ENCODE measurements at regions not wholly inside any gene's neighbourhood (a gene's known extent, or its start where the extent isn't known, plus 50 kb on each side); places are given as distances from the start of the nearest gene placed in this dataset.

DNA sequence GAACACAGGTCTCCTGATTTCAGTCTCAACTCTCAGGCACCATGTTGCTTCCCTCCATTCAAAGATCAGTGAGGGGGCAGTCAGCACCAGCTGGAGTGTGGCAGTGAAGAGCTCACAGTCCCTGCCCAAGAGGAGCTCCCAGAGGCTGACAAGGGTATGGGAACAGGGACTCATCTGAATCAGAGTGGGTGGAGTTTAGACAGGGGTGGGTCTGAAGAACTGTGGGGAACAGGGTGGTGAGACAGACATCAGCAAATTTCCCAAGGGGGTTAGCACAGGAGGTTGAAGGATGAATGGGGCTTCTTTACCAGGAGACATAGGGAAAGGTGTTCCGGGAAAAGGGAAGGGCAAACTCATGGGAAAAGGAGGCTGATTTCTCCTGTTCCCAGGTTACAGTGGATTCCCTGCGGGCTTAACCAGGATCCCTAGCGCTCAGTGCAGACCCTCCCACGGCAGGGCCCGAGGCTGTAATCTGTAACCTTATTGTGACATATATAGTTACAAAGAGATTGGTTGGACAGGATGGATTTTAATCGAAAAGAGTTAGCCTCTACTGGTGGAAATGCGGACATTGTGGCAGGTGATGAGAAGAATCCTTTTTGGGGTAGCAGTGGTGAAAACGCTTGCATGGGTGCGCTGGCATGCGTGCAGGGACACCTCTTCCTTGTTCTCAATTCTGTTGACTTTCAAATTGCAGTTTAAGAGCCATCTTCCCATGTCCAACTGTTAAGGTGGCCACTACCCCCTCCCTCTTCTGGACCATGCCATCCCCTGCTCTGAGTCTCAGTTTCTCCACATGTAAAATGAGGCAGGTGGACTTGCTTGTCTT lies 160.3 kb downstream of the SMAD6 start (continued):
- no peak for TF ChIP-seq SIN3A (conservative IDR thresholded peaks at IDR 0.05 in 1 of 2, IDR thresholded peaks at IDR 0.05 in 1 of 2; ENCODE audit: low read depth in 1 of 2, low read length in 2 of 2)
